ENCODE measurements at regions not wholly inside any gene's neighbourhood (a gene's known extent, or its start where the extent isn't known, plus 50 kb on each side); places are given as distances from the start of the nearest gene placed in this dataset.
"Not testable (repeated sequence)": the region's sequence is repeated elsewhere in the genome, so short reads cannot be mapped to it uniquely, and the experiment has no call there.

GRCh38 chr7:64469673-64470072, 93.2 kb downstream of the ZNF680 start:
- DNase-seq, result no peak

DNA sequence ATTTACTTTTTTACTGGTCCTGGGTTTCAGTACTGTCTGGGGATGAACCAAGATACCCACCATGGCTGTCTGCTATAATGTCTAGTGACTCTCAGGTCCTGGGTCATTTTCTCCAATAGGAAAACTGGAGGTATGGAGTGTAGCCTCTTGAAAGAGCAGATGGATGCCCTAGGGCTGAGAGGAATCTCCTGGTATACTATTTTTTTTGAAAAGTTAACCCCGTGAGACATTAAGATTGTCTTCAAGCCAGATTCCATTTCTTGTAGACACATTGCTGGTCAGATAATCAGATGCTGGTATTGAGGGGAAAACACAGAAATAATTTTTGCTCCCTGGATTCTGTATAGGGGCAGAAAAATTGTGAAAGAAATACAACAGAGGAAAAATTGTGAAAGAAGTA, 97.3 kb downstream of the ZNF680 start:
- no peak for DNase-seq

DNA sequence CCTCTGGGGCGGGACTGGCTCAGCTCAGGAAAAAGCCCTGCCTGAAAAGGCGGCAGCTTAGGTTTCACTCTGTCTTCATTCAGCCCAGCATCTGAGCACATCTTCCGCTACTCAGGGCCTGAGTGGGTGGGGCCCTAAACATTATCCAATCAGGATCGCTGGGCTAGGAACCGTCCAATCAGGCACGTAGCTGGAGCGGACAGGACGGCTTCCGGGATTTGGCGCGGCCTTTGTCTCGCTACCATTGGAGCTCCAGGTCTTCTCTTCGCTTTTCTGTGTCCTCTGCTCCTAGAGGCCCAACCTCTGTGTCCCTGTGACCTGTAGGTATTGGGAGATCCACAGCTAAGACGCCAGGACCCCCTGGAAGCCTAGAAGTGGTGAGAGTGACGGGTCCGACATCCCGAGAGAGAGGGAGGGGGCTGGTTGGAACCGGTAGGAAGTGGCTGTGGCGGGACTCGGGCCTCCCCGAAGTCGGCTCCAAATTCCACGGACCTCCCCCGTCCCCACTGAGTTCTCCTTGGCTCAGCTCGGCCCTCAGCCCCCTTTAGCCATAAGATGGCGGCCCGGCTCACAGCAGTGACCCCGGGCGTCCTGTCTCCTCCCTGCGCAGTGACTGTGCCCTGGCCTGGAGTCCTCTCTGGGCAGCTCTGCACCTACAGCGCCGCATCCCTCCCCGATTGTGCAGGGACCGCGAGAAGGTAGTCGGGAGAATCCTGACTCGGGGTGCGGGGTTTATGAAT, 99.1 kb downstream of the ZNF680 start:
- DNase-seq, result peak; percentile 87

DNA sequence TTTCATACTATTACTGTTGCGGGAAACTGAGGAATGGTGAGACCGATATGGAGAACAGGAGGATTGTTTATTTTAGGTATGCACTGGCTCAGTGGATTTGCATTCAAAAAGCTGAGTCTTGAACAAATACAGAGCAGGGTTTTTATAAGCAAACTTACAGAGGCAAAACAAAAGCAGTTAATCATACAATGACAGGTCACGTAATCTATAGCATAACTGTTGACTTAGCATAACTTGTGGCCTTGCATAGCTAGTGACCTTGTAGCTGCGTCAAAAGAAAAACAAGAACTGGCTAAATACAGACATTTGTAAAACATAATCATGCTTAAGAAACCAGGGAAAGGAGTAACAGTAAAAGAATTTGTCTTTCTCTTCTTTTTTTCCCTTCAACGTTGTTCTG, 103.0 kb downstream of the ZNF680 start:
- not testable (repeated sequence) for DNase-seq

GRCh38 chr7:64433590-64433989, 119.8 kb downstream of the ZNF736 start:
- no peak for DNase-seq

GRCh38 chr7:64431838-64432237, 118.1 kb downstream of the ZNF736 start:
- no peak for DNase-seq

DNA sequence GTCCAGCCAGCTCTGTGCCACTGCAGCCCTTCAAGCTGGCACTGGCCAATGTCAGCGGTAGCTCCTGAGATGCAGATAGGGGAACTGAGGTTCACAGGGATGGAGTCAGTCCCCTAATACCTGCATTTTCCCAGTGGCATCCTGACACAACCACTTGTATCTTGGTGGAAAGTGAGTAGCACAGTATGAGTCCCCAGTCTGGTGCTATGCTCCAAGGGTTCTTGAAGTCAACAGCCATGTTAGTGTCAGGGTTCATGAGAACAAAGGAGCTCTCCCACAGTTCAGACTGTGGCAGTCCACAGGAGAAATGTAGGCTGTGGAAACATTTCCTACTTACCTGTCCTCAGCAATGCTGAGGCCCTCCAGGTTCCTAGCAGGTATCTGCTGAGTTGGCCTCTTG, 115.5 kb downstream of the ZNF736 start:
- no peak for DNase-seq

GRCh38 chr7:64425436-64425835, 111.7 kb downstream of the ZNF736 start:
- not testable (repeated sequence) for DNase-seq

- no peak for DNase-seq
Measured at GRCh38 chr7:64407148-64407547, 93.4 kb downstream of the ZNF736 start.

All from NCI-H2171 treated with DMSO at 0.1 percent for 48 hours (cell line).